SK-N-MC (cell line): ENCODE measurements at regions not wholly inside any gene's neighbourhood (a gene's known extent, or its start where the extent isn't known, plus 50 kb on each side); places are given as distances from the start of the nearest gene placed in this dataset.

ENCODE experiments used
- EZH2 ChIP-seq: fragments of 200-600 bp; sonication (generic); IDR thresholded peaks from one replicate; pipeline ENCODE4 v1.6.1; 2017; ENCODE audit warnings: antibody characterized with exemption
- FOXP2 ChIP-seq: optimal IDR thresholded peaks from 2 replicates; pipeline ENCODE3; 2011; ENCODE audit warnings: mild to moderate bottlenecking, moderate library complexity; ENCODE audit not compliant: insufficient read depth; ENCODE audit errors: extremely low read length, control extremely low read depth
- POLR2AphosphoS5 ChIP-seq: IDR thresholded peaks from 2 replicates; pipeline ENCODE4 v1.6.1; 2012; ENCODE audit warnings: mild to moderate bottlenecking, low read depth, low read length, borderline replicate concordance

DNA sequence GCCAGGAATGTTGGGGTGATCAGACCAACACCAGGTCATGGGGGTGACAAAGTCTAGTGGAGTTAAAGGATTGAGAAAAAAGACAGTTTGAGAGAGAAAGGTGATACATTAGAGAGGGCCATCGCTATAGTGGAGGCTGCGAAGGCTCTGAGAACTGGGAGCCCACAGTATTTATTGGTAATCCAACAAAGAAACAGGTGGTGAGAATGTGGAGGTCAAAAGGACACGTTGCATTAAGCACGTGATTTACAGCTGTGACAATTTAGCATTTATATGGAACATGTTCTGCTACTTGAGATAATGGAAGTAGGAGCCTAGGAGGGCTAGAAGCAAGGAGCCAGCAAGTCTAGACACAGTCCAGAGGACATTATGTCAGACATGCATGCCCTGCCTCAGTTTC, 2086.5 kb upstream of the C9orf72 start:
- no peak for TF ChIP-seq POLR2AphosphoS5
- TF ChIP-seq EZH2: no peak
- no peak for TF ChIP-seq FOXP2
